T1000 (cell line): ENCODE measurements at regions not wholly inside any gene's neighbourhood (a gene's known extent, or its start where the extent isn't known, plus 50 kb on each side); places are given as distances from the start of the nearest gene placed in this dataset.
"Not testable (repeated sequence)": the region's sequence is repeated elsewhere in the genome, so short reads cannot be mapped to it uniquely, and the experiment has no call there.

Experiments used
- DNase-seq: peaks from one replicate; lab custom pipeline; 2025; ENCODE audit warnings: mixed read lengths; lab: John Stamatoyannopoulos, UW

DNA sequence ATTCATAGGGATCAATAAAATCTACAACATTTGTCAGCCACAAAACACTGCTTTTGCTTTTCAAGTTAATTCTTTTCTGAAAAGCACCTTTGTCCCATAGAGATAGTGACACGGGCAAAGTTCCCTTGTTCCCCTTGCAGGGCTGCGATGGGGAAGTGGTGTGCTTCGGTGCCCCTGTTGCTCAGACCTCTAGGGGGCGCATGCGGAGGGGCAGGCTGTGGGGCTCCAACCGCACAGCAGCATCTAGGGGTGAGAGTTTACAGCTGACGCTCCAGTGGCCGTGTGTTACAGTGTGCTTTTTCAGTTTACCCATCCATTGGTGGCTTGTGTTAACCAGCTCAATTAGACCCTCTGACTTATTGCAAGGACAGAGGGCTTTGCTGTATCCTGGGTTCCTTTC is 1432.2 kb upstream of the ACVR2A start:
- DNase-seq = no peak

DNA sequence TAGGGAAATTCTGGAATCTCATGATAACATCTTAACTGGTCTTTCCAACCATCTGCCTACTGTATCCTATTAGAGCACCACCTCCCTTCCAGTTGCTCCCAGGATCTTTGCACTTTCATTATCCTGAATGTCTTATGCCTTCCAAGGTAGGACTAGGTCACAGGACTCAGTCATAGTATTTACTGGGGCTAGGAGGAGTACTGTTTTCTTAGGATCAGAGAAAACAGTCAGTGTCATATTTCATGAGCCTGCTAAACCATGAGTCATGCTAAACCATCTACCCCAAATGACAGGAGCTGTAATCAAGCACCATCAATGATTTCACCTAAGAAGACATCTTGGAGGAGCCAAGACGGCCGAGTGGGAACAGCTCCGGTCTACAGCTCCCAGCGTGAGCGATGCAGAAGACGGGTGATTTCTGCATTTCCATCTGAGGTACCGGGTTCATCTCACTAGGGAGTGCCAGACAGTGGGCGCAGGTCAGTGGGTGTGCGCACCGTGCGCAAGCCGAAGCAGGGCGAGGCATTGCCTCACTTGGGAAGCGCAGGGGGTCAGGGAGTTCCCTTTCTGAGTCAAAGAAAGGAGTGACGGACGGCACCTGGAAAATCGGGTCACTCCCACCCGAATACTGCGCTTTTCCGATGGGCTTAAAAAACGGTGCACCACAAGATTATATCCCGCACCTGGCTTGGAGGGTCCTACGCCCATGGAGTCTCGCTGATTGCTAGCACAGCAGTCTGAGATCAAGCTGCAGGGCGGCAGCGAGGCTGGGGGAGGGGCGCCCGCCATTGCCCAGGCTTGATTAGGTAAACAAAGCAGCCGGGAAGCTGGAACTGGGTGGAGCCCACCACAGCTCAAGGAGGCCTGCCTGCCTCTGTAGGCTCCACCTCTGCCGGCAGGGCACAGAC is 1439.2 kb upstream of the ACVR2A start:
- DNase-seq = peak; percentile 10

DNA sequence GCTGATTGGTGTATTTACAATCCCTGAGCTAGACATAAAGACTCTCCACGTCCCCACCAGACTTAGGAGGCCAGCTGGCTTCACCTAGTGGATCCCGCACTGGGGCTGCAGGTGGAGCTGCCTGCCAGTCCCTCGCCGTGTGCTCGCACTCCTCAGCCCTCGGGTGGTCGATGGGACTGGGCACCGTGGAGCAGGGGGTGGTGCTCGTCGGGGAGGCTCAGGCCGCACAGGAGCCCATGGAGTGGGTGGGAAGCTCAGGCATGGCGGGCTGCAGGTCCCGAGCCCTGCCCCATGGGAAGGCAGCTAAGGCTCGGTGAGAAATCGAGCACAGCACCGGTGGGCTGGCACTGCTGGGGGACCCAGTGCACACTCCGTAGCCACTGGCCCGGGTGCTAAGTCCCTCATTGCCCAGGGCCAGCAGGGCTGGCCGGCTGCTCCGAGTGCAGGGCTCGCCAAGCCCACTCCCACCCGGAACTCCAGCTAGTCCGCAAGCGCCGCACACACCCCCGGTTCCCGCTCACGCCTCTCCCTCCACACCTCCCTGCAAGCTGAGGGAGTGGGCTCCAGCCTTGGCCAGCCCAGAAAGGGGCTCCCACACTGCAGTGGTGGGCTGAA is 1441.2 kb upstream of the ACVR2A start:
- not testable (repeated sequence) for DNase-seq

DNA sequence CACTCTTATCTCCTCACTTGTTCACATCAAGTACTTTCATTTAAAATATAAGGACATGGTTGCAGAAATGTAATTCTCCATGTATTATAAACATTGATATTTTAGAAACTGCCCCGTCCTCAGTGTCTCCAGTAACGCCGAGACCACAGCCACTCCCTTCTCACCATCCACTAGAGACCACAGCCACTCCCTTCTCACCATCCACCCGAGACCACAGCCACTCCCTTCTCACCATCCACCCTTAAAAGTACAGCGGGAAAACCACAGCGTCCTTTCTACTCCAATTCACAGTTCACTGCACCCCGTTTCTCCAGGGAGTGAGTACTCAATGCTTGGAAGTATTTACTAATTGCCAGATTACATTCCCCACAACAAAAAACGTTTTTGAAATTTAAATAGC is 1452.2 kb upstream of the ACVR2A start:
- no peak for DNase-seq

DNA sequence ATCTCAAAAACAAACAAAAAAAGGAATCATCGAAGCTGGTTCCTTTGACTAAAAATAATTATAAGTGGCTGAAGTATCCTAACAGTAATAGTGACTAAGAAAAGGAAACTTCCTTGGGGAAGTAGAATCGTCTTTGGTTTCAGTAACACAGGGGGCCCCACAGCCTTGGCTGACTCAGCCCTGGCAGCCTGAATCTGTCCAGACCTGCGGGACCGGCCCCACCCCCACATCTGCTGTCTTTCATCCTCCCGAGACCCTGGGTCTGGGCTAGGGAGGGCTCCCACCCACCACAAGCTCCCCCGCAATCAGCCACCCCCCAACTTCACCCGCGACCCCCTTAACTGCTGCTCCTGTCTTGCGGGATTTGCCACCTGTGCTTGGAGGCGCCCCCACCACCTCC is 1452.6 kb upstream of the ACVR2A start:
- no peak for DNase-seq

DNA sequence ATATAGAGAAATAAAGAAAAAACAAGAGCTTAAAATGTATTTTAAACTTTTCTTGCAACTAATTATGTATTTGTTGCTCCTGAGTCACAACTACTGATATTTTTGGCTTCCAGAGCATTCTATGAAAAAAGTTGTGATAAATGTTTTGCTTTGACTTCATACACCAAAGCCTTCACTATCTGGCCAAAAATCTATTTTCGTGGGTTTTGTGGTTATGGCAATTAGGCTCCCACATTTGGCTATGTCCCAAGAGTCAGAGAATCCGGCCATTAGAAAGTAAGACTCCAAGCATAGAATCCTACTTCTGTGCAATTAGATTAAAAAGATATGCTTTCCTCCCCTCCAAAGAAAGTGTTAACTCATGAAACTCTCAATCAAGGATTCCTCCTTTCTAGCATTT is 1456.1 kb upstream of the ACVR2A start:
- no peak for DNase-seq

DNA sequence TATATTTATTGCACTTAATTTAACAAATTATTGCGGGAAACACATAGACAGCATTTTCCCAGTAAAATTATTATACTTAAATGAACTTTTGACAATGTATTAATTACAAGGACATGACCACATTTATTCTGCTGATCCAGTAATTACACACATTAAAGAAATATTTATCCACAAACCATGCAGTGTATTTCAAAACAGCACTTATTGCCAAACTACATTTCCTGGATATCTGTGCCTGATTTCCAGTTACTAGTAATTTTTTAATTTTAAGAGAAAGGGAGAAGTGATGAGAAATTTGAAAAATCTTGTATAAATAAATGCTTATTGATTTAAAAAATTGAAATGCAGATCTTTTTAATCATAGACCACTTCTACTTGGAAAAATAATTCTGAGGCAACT is 1458.7 kb upstream of the ACVR2A start:
- DNase-seq = no peak

DNA sequence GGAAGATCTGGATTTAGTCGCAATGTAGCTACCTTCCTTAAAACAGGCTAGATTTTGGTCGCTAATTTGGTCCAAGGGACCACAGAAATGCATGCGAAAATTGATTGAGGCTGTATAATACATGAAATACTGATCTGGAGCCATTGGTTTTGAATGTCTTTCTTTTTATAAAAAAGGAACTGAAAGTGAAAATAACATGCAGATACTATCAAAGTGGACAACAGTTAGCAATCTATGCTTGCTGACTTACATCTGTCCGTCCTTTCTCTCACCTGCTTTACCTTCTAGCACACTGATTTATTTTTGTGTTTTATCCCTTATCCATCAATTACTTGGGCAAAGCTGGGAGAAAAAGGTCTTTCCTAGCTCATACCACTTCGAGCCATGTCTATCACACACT is 1459.8 kb upstream of the ACVR2A start:
- DNase-seq = no peak

DNA sequence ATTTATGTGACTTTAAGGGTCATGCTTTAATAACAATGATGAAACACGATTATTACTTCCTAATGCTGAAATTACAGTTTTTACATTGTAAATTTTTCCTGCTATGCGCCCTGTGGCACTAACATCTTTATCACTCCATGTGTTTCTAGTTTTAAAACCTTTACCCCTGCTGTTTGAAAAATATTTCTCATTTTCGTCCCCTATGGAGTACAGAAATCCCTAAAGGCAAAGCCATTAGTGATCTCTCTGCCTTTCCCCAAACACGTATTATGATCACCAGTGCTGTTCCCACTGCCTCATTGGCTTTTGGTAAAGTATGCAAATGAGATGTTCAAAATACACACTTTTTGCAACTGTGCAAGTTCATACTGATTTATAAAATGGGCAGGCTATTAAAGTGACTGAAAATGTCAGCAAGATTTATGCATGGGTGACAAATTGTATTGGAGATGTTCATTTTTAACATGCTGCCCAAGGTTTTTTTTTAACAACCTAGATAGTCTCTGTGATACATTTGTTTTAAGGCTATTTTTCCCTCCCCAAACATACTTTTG is 1468.2 kb upstream of the ACVR2A start:
- no peak for DNase-seq

DNA sequence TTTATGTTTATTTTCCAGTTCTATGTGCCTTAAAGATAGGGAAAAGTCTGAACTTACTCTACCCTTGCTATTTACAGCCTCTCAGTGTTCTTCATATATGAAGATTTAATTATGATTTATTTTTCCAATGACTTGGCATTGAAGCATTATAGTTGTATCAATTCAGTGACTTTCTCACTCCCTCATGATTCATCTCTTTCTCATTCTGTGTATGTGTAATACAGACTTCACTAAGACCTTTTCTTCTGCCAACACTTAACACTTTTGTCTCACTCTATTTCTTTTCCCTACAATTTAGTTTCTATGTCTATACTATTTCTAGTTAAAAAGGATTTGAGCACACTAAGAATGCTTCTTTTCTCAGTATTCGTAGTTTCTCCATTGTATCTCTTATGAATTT is 1470.3 kb upstream of the ACVR2A start:
- DNase-seq = no peak

DNA sequence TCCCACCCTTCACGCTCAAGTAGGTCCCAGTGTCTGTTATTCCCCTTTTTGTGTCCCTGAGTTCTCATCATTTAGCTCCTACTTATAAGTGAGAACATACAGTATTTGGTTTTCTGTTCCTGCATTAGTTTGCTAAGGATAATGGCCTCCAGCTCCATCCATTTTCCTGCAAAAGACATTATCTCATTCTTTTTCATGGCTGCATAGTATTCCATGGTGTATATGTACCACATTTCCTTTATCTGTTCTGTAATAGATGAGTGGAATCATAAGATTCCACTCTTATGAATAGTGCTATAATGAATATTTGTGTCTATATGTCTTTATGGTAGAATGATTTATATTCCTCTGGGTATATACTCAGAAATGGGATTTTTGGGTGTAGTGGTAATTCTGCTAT is 1473.5 kb upstream of the ACVR2A start:
- not testable (repeated sequence) for DNase-seq

DNA sequence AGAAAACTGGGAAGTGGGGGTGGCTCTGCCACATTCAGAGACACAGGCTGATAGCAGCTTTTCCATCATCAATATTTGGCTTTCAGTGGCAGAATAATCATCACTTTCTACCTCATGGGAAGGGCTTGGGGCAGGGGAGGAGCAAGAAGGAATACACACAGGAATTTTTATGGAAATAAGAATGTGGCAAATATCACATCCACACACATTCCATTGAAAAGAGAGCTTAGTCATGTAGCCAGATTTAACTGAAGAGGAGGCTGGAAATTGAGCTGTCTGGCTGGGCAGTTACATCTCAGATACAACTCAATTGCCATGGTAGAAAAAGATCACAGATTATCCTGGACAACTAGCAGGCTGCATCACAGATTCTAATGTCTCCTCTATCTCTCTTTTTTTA is 1474.0 kb upstream of the ACVR2A start:
- DNase-seq = no peak

DNA sequence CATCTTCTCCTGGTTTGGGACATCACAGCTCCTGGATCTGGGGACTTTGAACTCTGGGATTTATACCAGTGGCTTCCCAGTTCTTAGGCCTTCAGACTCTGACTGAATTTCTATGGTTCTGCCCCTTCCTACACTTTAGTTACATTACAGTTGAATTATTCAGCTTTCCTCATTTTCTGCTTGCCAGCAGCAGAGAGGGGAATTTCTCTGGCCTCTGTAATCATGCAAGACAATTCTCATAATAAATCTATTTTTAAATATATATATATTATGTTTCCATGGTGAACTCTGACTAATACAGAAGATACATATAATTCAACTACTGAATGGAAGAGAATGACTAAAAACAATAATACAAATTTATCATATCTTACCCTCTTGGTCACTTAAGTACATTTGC is 1478.6 kb upstream of the ACVR2A start:
- DNase-seq = no peak

DNA sequence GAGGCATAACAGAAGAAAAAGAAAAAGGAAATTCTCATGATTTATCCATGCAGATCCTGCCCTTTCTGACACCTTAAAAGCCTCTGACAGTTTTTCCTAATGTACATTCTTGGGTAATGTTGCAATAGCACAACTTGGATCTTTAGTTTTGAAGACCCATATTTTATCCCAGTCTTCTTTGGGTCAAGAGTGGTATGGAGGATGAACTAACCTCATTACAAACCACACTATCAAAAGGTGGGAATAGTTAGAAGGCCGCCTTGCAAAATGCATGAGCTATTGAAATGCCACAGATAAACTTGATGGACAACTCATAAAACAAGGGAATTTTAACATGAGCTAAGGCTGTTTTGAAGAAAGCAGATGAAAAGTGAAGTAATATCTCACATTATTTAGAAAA is 1479.8 kb upstream of the ACVR2A start:
- no peak for DNase-seq

DNA sequence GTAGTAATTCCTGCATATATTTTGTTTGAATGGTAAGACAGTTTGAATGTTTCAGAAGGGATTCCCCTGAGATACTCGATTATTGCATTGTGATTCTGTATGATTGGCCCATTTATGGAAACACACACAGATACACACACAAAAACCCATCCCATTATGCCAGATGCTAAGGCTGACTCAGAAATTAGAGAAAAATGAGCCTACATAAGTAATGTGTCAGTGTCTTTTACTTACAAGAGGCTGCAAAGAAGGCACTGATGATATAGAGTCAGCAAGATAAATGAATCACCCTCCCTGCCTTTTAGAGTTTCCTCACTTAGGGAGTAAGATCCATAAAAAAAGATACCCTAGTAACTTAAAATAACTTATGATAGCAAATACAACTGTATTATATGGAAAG is 1481.1 kb upstream of the ACVR2A start:
- no peak for DNase-seq

DNA sequence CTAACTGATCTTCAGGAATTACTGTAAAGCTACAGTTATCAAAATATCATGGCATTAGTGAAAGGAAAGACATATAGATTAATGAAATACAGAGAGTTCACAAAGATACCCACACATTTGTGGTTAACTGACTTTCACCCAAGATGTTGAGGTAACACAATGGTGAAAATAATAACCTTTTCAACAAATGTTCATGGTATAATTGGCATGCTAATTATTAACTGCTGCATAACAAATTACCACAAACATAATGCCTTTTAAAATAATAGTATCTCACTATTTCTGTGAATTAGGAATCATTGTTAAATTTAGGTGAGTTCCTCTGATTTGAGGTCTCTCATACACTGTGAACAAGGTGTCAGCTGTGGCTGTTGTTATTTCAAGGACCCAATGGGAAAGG is 1493.1 kb upstream of the ACVR2A start:
- no peak for DNase-seq

DNA sequence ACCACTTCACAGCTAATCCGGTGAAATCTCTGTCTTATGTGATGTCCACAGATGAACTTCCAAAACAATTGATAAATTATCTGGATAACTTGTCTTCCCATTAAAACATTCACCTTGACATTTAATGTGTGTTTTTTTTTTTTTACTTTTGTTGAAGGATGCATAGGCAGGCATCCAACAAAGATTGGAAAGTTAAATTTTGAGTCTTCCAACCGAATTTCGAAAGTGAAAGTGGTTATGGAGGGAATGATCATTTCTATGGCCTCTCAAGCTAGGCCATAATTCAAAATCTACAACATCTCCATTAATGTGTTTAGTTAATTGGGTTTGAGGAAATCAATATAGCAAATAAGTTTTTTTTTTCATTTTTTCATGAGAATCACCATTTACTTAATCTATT is 1495.5 kb upstream of the ACVR2A start:
- no peak for DNase-seq

DNA sequence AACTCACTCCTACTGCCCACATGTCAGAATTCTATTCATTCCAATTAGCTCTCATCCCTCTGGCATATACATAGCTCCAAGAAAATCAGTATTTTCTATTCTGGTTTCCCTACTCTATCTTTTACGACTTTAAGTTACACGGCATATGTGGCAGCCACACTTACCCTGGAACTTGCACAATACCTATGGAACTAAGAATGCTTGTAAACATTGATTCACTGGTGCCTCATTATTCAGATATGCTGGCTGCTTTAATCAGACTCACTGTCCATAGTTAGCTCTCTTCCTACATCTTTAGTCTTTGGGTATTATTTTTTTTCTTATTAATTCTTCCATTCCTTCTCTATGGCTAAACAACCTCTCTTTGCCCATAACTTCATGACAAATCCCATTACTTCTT is 1519.9 kb upstream of the ACVR2A start:
- DNase-seq = peak; percentile 4

DNA sequence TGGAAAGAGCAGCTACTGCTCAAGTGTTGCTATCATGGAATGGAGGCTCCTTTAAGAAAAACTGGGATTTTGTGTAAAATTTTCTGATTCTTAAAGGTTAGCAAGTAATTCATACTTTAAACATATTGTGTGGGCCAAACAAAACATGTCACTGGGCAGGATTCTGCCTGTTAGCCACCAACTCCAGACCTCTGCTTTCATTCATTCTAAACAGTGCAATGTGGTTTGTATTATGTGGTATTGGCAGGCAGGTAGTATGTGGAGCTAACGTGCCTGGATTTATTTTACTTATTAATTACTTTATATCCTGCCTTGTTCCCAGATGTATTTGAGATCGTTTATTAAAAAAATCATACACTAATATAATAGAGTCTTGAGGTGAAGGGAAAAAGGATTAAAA is 1521.3 kb upstream of the ACVR2A start:
- no peak for DNase-seq

DNA sequence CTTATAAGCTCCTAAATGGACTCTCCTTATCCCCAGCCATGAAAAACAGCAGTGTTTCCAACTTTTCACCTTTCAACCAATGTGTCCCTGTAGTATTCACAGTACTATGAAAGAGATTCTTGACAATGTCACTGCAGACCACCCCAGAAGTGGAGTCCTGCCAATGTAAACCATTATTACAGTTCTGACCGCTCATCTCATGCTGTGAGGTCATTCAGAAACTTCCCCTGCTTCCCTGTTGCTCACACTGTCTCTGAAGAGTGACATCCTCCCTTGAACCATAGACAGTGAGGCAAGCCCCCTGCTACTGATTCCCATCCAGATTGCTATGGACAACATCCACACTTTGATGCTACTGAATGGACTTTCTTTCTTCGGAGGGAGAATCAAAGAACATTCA is 1523.7 kb upstream of the ACVR2A start:
- DNase-seq = no peak

DNA sequence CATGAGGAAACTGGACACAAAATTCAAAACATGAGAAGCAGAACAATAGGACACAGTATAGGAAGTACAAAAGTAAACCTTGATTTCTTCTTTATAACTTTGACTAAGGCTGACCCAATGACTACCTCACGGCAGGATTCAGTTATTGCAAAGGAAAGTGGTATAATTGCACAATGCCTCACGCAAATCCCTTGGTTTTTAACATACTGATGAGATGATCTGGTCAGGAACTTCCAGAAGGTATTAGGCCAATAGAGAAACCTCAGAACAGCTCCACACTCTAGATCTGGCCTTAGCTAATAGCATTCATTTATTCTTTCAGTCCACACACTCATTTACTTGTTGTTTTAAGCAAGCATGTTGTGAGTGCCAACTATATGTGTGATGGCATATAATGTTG is 1526.9 kb upstream of the ACVR2A start:
- no peak for DNase-seq

DNA sequence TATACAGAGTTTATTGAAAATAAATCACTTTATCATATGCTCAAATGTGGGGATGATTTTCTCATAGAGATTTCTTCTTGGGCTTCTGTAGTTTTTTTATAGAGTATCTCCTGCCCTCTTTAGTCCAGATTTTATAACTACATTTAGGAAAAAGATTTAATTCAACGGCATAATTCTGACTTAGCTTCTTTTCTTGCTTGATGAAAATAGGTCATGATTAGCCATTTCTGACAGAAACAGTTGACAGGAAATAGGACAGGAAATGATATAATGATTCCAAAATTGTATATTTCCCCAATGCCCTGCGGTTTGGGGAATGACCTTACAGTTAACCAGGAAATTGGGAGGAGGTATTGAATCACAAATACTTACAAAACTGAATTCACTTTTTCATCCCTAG is 1531.9 kb upstream of the ACVR2A start:
- no peak for DNase-seq

DNA sequence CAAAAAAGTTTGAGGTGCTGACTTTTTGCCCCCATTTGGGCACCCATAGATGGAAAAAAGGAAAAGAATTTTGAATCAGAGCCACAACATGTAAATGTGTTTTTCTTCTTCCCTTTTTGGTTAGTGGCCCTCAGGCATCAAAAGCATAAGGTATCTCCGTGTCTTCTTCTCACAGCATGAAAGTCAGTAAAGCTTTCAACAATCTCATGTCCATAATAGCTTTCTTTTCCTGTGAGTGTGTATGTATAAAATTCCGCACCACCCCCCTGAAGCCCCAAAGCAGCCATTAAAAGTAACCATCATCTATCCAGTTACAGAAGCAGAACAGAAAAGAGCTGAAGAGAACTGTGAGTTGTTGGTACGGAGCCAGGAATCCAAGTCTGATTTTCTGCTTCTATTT is 1539.7 kb upstream of the ACVR2A start:
- DNase-seq = no peak
